Fibroblast of lung (primary cell): ENCODE measurements at regions not wholly inside any gene's neighbourhood (a gene's known extent, or its start where the extent isn't known, plus 50 kb on each side); places are given as distances from the start of the nearest gene placed in this dataset.

ENCODE experiments used
- CTCF ChIP-seq, 2 donors: IDR thresholded peaks in 1 of 2; conservative IDR thresholded peaks in 1 of 2; 1 replicate in 1 of 2; 2 replicates in 1 of 2; pipeline ENCODE4 v1.5.1; 2011 to 2012; ENCODE audit warnings: low read length in 2 of 2, control low read depth in 1 of 2, inconsistent platforms in 1 of 2, low read depth in 1 of 2, mild to moderate bottlenecking in 1 of 2
- EZH2 ChIP-seq: IDR thresholded peaks from 2 replicates; pipeline ENCODE4 v1.5.1; 2012; ENCODE audit warnings: low read length, control low read depth, mild to moderate bottlenecking; ENCODE audit errors: missing control alignments

GRCh38 chr10:43817368-43817767 is 168.7 kb upstream of the ZNF32 start:
- TF ChIP-seq CTCF (conservative IDR thresholded peaks at IDR 0.05 in 1 of 2, IDR thresholded peaks at IDR 0.05 in 1 of 2; ENCODE audit: low read depth in 1 of 2, low read length in 2 of 2) (no peak), EZH2 (no peak)
